ENCODE measurements at regions not wholly inside any gene's neighbourhood (a gene's known extent, or its start where the extent isn't known, plus 50 kb on each side); places are given as distances from the start of the nearest gene placed in this dataset.

GRCh38 chr11:79973721-79974617 lies 533.1 kb upstream of the TENM4 start:
- no peak for DNase-seq (ENCODE audit: low read depth in 2 of 3, low spot score in 2 of 3)

GRCh38 chr11:79971255-79971654 lies 530.4 kb upstream of the TENM4 start:
- no peak for DNase-seq (ENCODE audit: low read depth in 2 of 3, low spot score in 2 of 3)

GRCh38 chr11:79966592-79966991 lies 525.8 kb upstream of the TENM4 start:
- no peak for DNase-seq (ENCODE audit: low read depth in 2 of 3, low spot score in 2 of 3)

GRCh38 chr11:79963856-79964645 lies 523.2 kb upstream of the TENM4 start:
- no peak for DNase-seq (ENCODE audit: low read depth in 2 of 3, low spot score in 2 of 3)

- no peak for DNase-seq (ENCODE audit: low read depth in 2 of 3, low spot score in 2 of 3)
Measured at GRCh38 chr11:79960461-79960860, 519.6 kb upstream of the TENM4 start.

- no peak for DNase-seq (ENCODE audit: low read depth in 2 of 3, low spot score in 2 of 3)
Measured at GRCh38 chr11:79959318-79959717, 518.5 kb upstream of the TENM4 start.

- no peak for DNase-seq (ENCODE audit: low read depth in 2 of 3, low spot score in 2 of 3)
Measured at GRCh38 chr11:79957702-79958101, 516.9 kb upstream of the TENM4 start.

- no peak for DNase-seq (ENCODE audit: low read depth in 2 of 3, low spot score in 2 of 3)
Measured at GRCh38 chr11:79956061-79956460, 515.2 kb upstream of the TENM4 start.

GRCh38 chr11:79953629-79954028 lies 512.8 kb upstream of the TENM4 start:
- DNase-seq (ENCODE audit: low read depth in 2 of 3, low spot score in 2 of 3): no peak

- DNase-seq (ENCODE audit: low read depth in 2 of 3, low spot score in 2 of 3): no peak
Measured at GRCh38 chr11:79950741-79951140, 509.9 kb upstream of the TENM4 start.

- no peak for DNase-seq (ENCODE audit: low read depth in 2 of 3, low spot score in 2 of 3)
Measured at GRCh38 chr11:79950172-79950571, 509.3 kb upstream of the TENM4 start.

- no peak for DNase-seq (ENCODE audit: low read depth in 2 of 3, low spot score in 2 of 3)
Measured at GRCh38 chr11:79949574-79949973, 508.7 kb upstream of the TENM4 start.

- DNase-seq (ENCODE audit: low read depth in 2 of 3, low spot score in 2 of 3): no peak
Measured at GRCh38 chr11:79942646-79943045, 501.8 kb upstream of the TENM4 start.

GRCh38 chr11:79942090-79942489 lies 501.3 kb upstream of the TENM4 start:
- no peak for DNase-seq (ENCODE audit: low read depth in 2 of 3, low spot score in 2 of 3)

GRCh38 chr11:79940974-79941735 lies 500.3 kb upstream of the TENM4 start:
- DNase-seq (ENCODE audit: low read depth in 2 of 3, low spot score in 2 of 3): no peak

GRCh38 chr11:79940165-79940564 lies 499.3 kb upstream of the TENM4 start:
- DNase-seq (ENCODE audit: low read depth in 2 of 3, low spot score in 2 of 3): no peak

GRCh38 chr11:79939111-79939510 lies 498.3 kb upstream of the TENM4 start:
- no peak for DNase-seq (ENCODE audit: low read depth in 2 of 3, low spot score in 2 of 3)

- no peak for DNase-seq (ENCODE audit: low read depth in 2 of 3, low spot score in 2 of 3)
Measured at GRCh38 chr11:79937676-79938334, 497.0 kb upstream of the TENM4 start.

GRCh38 chr11:79932612-79933011 lies 491.8 kb upstream of the TENM4 start:
- no peak for DNase-seq (ENCODE audit: low read depth in 2 of 3, low spot score in 2 of 3)

GRCh38 chr11:79931692-79932091 lies 490.9 kb upstream of the TENM4 start:
- DNase-seq (ENCODE audit: low read depth in 2 of 3, low spot score in 2 of 3): no peak

GRCh38 chr11:79926707-79927106 lies 485.9 kb upstream of the TENM4 start:
- no peak for DNase-seq (ENCODE audit: low read depth in 2 of 3, low spot score in 2 of 3)

Measured in hematopoietic multipotent progenitor cell (in vitro differentiated cells).